KMS-11 (cell line): ENCODE measurements at regions not wholly inside any gene's neighbourhood (a gene's known extent, or its start where the extent isn't known, plus 50 kb on each side); places are given as distances from the start of the nearest gene placed in this dataset.
A peak's percentile ranks its signal among the peaks of the same experiment; 100 is the strongest.

ENCODE experiments used
- H2AFZ ChIP-seq: fragments of 200-600 bp; sonication (generic); 2 replicates; pipeline ENCODE4 v1.6.1; 2016; ENCODE audit warnings: antibody characterized with exemption, mixed run types, low read depth
- H3K27ac ChIP-seq: fragments of 200-600 bp; sonication (generic); 2 replicates; pipeline ENCODE4 v1.6.1; 2016; ENCODE audit warnings: mild to moderate bottlenecking, mixed run types
- H3K27me3 ChIP-seq: fragments of 200-600 bp; sonication (generic); 2 replicates; pipeline ENCODE4 v1.6.1; 2017; ENCODE audit warnings: mild to moderate bottlenecking, low read depth, mixed run types, moderate library complexity; ENCODE audit not compliant: insufficient read depth
- H3K36me3 ChIP-seq: fragments of 200-600 bp; sonication (generic); 2 replicates; pipeline ENCODE4 v1.6.1; 2017; ENCODE audit warnings: mild to moderate bottlenecking, mixed run types; ENCODE audit not compliant: insufficient read depth
- H3K4me1 ChIP-seq: fragments of 200-600 bp; sonication (generic); 2 replicates; pipeline ENCODE4 v1.6.1; 2016; ENCODE audit warnings: mild to moderate bottlenecking, low read depth, mixed run types; ENCODE audit not compliant: poor library complexity, severe bottlenecking
- H3K4me2 ChIP-seq: fragments of 200-600 bp; sonication (generic); 2 replicates; pipeline ENCODE4 v1.7.0; 2016; ENCODE audit warnings: mild to moderate bottlenecking, mixed run types
- H3K4me3 ChIP-seq: fragments of 200-600 bp; sonication (generic); IDR thresholded peaks from 2 replicates; pipeline ENCODE4 v1.6.1; 2017; ENCODE audit warnings: low read depth, low read length, mixed read lengths; ENCODE audit not compliant: insufficient read depth
- H3K79me2 ChIP-seq: fragments of 200-600 bp; sonication (generic); 2 replicates; pipeline ENCODE4 v1.6.1; 2016; ENCODE audit warnings: low read depth, mixed run types; ENCODE audit not compliant: insufficient read depth
- H3K9ac ChIP-seq: fragments of 200-600 bp; sonication (generic); 2 replicates; pipeline ENCODE4 v1.6.1; 2016; ENCODE audit warnings: mild to moderate bottlenecking, mixed run types
- H4K20me1 ChIP-seq: fragments of 200-600 bp; sonication (generic); 2 replicates; pipeline ENCODE4 v1.6.1; 2016; ENCODE audit warnings: mild to moderate bottlenecking, mixed run types; ENCODE audit not compliant: insufficient read depth
- CTCF ChIP-seq: fragments of 200-600 bp; sonication (generic); conservative IDR thresholded peaks from 2 replicates; pipeline ENCODE4 v1.6.1; 2017; ENCODE audit warnings: low read depth, mild to moderate bottlenecking, antibody characterized with exemption, low read length, moderate library complexity, mixed read lengths

- no peak overlapping the region for H3K4me3 ChIP-seq
- no peak overlapping the region for H3K27ac ChIP-seq
- H3K27me3 ChIP-seq = no peaks in the 10 kb centered on the region
- no peak overlapping the region for H3K4me2 ChIP-seq
- H3K4me1 ChIP-seq = peaks cover 14% of the 10 kb centered on the region
- H3K9ac ChIP-seq = no peak overlapping the region
- H2AFZ ChIP-seq = peak overlapping the region; percentile 39
- H3K36me3 ChIP-seq = no peaks in the 10 kb centered on the region
- H3K79me2 ChIP-seq = no peaks in the 10 kb centered on the region
- no peaks in the 10 kb centered on the region for H4K20me1 ChIP-seq
- no peak for TF ChIP-seq CTCF
Measured at GRCh38 chr3:147614210-147614609, 205.0 kb downstream of the ZIC1 start.

DNA sequence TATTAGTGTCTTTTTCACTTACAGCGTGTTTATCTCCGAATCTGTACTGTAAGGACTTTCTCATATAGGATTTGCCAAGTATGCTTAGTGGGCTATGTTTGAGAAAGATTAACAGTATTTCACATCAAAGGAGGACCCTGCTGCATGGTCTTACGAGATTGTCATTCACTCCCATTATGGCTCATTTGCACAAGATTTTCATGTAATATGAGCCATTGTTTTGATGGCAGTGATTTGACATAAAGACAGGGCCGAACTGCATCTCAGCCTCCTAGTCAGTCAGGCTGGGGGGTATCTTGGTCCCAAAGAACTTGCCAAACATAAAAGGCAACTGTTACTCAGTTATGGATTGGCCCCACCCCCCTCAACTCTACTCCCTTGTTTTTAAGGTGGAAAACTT lies 205.9 kb downstream of the ZIC1 start:
- Histone ChIP-seq H3K4me2 (no peak overlapping the region), H2AFZ (no peak overlapping the region), H3K36me3 (no peaks in the 10 kb centered on the region), H3K4me1 (peaks cover 14% of the 10 kb centered on the region), H4K20me1 (no peaks in the 10 kb centered on the region), H3K4me3 (no peak overlapping the region), H3K9ac (no peak overlapping the region), H3K79me2 (no peaks in the 10 kb centered on the region), H3K27me3 (no peaks in the 10 kb centered on the region), H3K27ac (no peak overlapping the region)
- no peak for TF ChIP-seq CTCF

DNA sequence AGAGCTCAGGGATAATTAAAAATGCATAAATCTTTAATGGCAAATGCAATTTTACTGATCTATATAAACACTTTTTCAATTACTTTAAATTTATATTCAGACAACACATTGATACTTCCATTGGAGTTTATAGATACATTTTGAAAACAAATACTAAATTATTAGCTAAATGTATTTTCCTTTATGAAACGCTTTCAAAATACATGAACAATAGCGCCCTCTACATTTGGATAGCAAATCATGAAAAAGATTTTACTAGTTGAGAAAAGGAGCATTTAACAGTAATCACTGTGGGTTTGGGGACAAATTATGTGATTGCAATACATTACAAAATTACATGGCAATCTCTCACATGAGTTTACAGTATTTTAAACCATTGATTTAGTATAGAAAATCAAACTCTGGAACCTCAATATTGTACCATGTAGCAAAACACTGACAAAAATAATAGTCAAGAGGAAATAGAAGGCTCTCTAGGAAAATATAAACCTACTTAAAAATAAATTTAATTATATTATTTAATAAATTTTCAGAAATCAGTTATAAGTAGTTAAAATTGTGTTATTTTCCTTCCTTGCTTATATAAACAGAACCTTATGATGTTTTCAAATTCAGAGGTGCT lies 207.9 kb downstream of the ZIC1 start:
- no peaks in the 10 kb centered on the region for H3K27me3 ChIP-seq
- H3K36me3 ChIP-seq = no peaks in the 10 kb centered on the region
- TF ChIP-seq CTCF = peak; percentile 63
- H4K20me1 ChIP-seq = no peaks in the 10 kb centered on the region
- no peak overlapping the region for H3K4me3 ChIP-seq
- H3K79me2 ChIP-seq = no peaks in the 10 kb centered on the region
- no peak overlapping the region for H3K27ac ChIP-seq
- no peak overlapping the region for H3K4me2 ChIP-seq
- H3K9ac ChIP-seq = no peak overlapping the region
- H2AFZ ChIP-seq = no peak overlapping the region
- H3K4me1 ChIP-seq = peaks cover 14% of the 10 kb centered on the region

- Histone ChIP-seq H3K4me2 (no peak overlapping the region), H3K36me3 (no peaks in the 10 kb centered on the region), H3K27ac (no peak overlapping the region), H4K20me1 (no peaks in the 10 kb centered on the region), H3K27me3 (no peaks in the 10 kb centered on the region), H3K4me3 (no peak overlapping the region), H3K9ac (no peak overlapping the region), H3K4me1 (peaks cover 4% of the 10 kb centered on the region), H2AFZ (no peak overlapping the region), H3K79me2 (no peaks in the 10 kb centered on the region)
- no peak for TF ChIP-seq CTCF
Measured at GRCh38 chr3:147618691-147619090, 209.5 kb downstream of the ZIC1 start.
